Mesenchymal stem cell (in vitro differentiated cells and primary cell): ENCODE measurements at regions not wholly inside any gene's neighbourhood (a gene's known extent, or its start where the extent isn't known, plus 50 kb on each side); places are given as distances from the start of the nearest gene placed in this dataset.
"Not testable (repeated sequence)": the region's sequence is repeated elsewhere in the genome, so short reads cannot be mapped to it uniquely, and the experiment has no call there.

Experiments used
- DNase-seq: peaks from one replicate; pipeline ENCODE4 v3.0.0-alpha.2; 2013
- H2AFZ ChIP-seq: one replicate; pipeline ENCODE4 v1.6.1; 2013; ENCODE audit warnings: low read depth, mild to moderate bottlenecking, control low read depth, inconsistent platforms, low read length, moderate library complexity
- H2AK5ac ChIP-seq: 2 replicates; pipeline ENCODE4 v1.6.1; 2013; ENCODE audit warnings: low read length, moderate library complexity, mild to moderate bottlenecking, inconsistent platforms; ENCODE audit not compliant: severe bottlenecking
- H2BK120ac ChIP-seq: one replicate; pipeline ENCODE4 v1.6.1; 2013; ENCODE audit warnings: low read depth, mild to moderate bottlenecking, inconsistent platforms, low read length, moderate library complexity
- H2BK12ac ChIP-seq, 2 experiments: one replicate each; pipeline ENCODE4 v1.6.1; 2013; ENCODE audit warnings: inconsistent platforms in 2 of 2, low read length in 2 of 2, mild to moderate bottlenecking in 2 of 2, moderate library complexity in 2 of 2, control low read depth in 1 of 2
- H2BK15ac ChIP-seq: one replicate; pipeline ENCODE4 v1.6.1; 2013; ENCODE audit warnings: mild to moderate bottlenecking, low read depth, inconsistent platforms; ENCODE audit not compliant: poor library complexity, severe bottlenecking
- H2BK5ac ChIP-seq: 2 replicates; pipeline ENCODE4 v1.6.1; 2013; ENCODE audit warnings: low read depth, mild to moderate bottlenecking, low read length, control low read depth, inconsistent platforms; ENCODE audit not compliant: poor library complexity, severe bottlenecking
- H3K14ac ChIP-seq, 2 experiments: one replicate each; pipeline ENCODE4 v1.6.1; 2013; ENCODE audit warnings: inconsistent platforms in 2 of 2, low read length in 2 of 2, control low read depth in 1 of 2, mild to moderate bottlenecking in 1 of 2, moderate library complexity in 1 of 2
- H3K18ac ChIP-seq, 2 experiments: one replicate each; pipeline ENCODE4 v1.6.1; 2013; ENCODE audit warnings: inconsistent platforms in 2 of 2, low read length in 2 of 2, control low read depth in 1 of 2, low read depth in 1 of 2, mild to moderate bottlenecking in 1 of 2
- H3K23ac ChIP-seq, 2 experiments: one replicate each; pipeline ENCODE4 v1.6.1; 2013; ENCODE audit warnings: inconsistent platforms in 2 of 2, low read length in 2 of 2, mild to moderate bottlenecking in 2 of 2, moderate library complexity in 2 of 2, control low read depth in 1 of 2
- H3K27ac ChIP-seq: 2 replicates; pipeline ENCODE4 v1.5.1; 2013; ENCODE audit warnings: mild to moderate bottlenecking, moderate library complexity, low read length, control low read depth, inconsistent platforms; ENCODE audit not compliant: poor library complexity, severe bottlenecking
- H3K27me3 ChIP-seq, 2 experiments: 2 replicates each; pipeline versions ENCODE4 v1.6.1 to v1.7.0; 2013; ENCODE audit warnings: low read length in 2 of 2, mild to moderate bottlenecking in 2 of 2, moderate library complexity in 2 of 2, control low read depth in 1 of 2, inconsistent platforms in 1 of 2; ENCODE audit not compliant: control insufficient read depth in 1 of 2, insufficient read depth in 1 of 2
- H3K36me3 ChIP-seq, 2 experiments: 2 replicates each; pipeline versions ENCODE4 v1.6.1 to v1.7.0; 2013; ENCODE audit warnings: low read length in 2 of 2, control low read depth in 1 of 2, inconsistent platforms in 1 of 2, low read depth in 1 of 2, mild to moderate bottlenecking in 1 of 2; ENCODE audit not compliant: insufficient read depth in 2 of 2, control insufficient read depth in 1 of 2
- H3K4ac ChIP-seq, 2 experiments: one replicate each; pipeline ENCODE4 v1.6.1; 2013; ENCODE audit warnings: inconsistent platforms in 2 of 2, low read length in 2 of 2, mild to moderate bottlenecking in 2 of 2, moderate library complexity in 2 of 2, control low read depth in 1 of 2, low read depth in 1 of 2
- H3K4me1 ChIP-seq: 2 replicates; pipeline ENCODE4 v1.6.1; 2013; ENCODE audit warnings: low read depth, low read length, control low read depth; ENCODE audit not compliant: control insufficient read depth, insufficient read depth
- H3K4me2 ChIP-seq: 2 replicates; pipeline ENCODE4 v1.6.1; 2013; ENCODE audit warnings: low read length, mild to moderate bottlenecking, inconsistent platforms; ENCODE audit not compliant: poor library complexity, severe bottlenecking
- H3K4me3 ChIP-seq, 2 experiments: 2 replicates each; pipeline versions ENCODE4 v1.5.1 to v1.7.0; 2013; ENCODE audit warnings: low read length in 2 of 2, mild to moderate bottlenecking in 2 of 2, control low read depth in 1 of 2, low read depth in 1 of 2; ENCODE audit not compliant: insufficient read depth in 1 of 2
- H3K79me1 ChIP-seq: replicated peaks from 2 replicates; pipeline ENCODE4 v1.6.1; 2013; ENCODE audit warnings: mild to moderate bottlenecking, control low read depth, low read length, inconsistent platforms; ENCODE audit not compliant: poor library complexity, severe bottlenecking
- H3K9ac ChIP-seq: 2 replicates; pipeline ENCODE4 v1.7.0; 2013; ENCODE audit warnings: mild to moderate bottlenecking, low read length, moderate library complexity
- H3K9me3 ChIP-seq: 2 replicates; pipeline ENCODE4 v1.7.0; 2013; ENCODE audit warnings: mild to moderate bottlenecking, low read length; ENCODE audit not compliant: control insufficient read depth
- H4K8ac ChIP-seq: one replicate; pipeline ENCODE4 v1.6.1; 2013; ENCODE audit warnings: inconsistent platforms, mild to moderate bottlenecking, low read length, moderate library complexity
- H4K91ac ChIP-seq: one replicate; pipeline ENCODE4 v1.6.1; 2013; ENCODE audit warnings: mild to moderate bottlenecking, low read length, inconsistent platforms
- WGBS: methylation state at CpG from one replicate; pipeline ENCODE4 v1.1.7; 2013; ENCODE audit warnings: mixed read lengths; 5-methylcytosine and 5-hydroxymethylcytosine counted together

DNA sequence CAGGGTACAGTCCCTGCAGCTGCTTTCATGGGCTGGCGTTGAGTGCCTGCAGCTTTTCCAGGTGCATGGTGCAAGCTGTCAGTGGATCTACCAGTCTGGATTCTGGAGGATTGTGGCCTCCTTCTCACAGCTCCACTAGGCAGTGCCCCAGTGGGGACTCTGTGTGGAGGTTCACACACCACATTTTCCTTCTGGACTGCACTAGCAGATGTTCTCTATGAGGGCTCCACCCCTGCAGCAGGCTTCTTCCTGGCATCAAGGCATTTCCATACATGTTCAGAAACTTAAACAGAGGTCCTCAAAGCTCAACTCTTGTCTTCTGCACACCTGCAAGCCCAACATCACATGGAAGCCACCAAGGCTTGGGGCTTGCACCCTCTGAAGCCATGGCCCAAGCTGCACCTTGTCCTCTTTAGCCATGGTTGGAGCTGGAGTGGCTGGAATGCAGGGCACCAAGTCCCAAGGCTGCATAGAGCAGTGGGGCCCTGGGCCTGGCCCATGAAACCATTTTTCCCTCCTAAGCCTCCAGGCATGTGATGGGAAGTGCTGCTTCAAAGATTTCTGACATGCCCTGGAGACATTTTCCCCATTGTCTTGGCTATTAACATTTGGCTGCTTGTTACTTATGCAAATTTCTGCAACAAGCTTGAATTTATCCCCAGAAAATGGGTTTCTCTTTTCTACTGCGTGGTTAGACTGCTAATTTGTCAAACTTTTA, 250.2 kb upstream of the COPS8 start:
- no peak overlapping the region for H4K91ac ChIP-seq
- H3K9ac ChIP-seq = no peak overlapping the region
- H2AK5ac ChIP-seq = no peak overlapping the region
- no peaks in the 10 kb centered on the region for H3K4me1 ChIP-seq
- H4K8ac ChIP-seq = no peak overlapping the region
- H2BK120ac ChIP-seq = no peak overlapping the region
- H2BK15ac ChIP-seq = no peak overlapping the region
- no peak overlapping the region for H3K18ac ChIP-seq
- no peak for DNase-seq
- H3K27me3 ChIP-seq = peaks cover 8 to 17% of the 10 kb centered on the region in 2 experiments
- H3K9me3 ChIP-seq = no peaks in the 10 kb centered on the region
- H3K36me3 ChIP-seq = no peaks in the 10 kb centered on the region
- no peak overlapping the region for H2BK5ac ChIP-seq
- H3K4me3 ChIP-seq = no peak overlapping the region
- no peak overlapping the region for H2AFZ ChIP-seq
- no peak overlapping the region for H3K27ac ChIP-seq
- no peak overlapping the region for H3K23ac ChIP-seq
- no peak overlapping the region for H3K4ac ChIP-seq
- H2BK12ac ChIP-seq = no peak overlapping the region
- H3K79me1 ChIP-seq = no peaks in the 10 kb centered on the region
- WGBS = 76% methylated on average over 2 of the region's 2 CpGs
- H3K4me2 ChIP-seq = no peak overlapping the region
- H3K14ac ChIP-seq = no peak overlapping the region

DNA sequence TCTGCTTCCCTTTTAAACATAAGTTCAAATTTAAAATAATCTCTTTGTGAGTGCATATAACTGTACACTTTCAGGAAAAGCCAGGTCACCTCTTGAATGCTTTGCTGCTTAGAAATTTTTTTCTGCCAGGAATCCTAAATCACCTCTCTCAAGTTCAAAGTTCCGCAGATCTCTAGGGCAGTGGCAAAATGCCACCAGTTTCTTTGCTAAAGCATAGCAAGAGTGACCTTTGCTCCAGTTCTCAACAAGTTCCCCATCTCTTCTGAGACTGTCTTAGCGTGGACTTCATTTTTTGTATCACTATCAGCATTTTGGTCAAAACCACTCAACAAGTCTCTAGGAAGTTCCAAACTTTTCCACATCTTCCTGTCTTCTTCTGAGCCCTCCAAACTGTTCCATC, 249.7 kb upstream of the COPS8 start:
- not testable (repeated sequence) for H3K4me3 ChIP-seq, H3K27ac ChIP-seq, H2BK120ac ChIP-seq, H2BK15ac ChIP-seq, DNase-seq, H4K91ac ChIP-seq, H3K18ac ChIP-seq, H3K14ac ChIP-seq, H3K23ac ChIP-seq, H2BK12ac ChIP-seq, H2AFZ ChIP-seq, H3K36me3 ChIP-seq, H3K4me2 ChIP-seq, H2AK5ac ChIP-seq, H2BK5ac ChIP-seq, H3K79me1 ChIP-seq, H3K9ac ChIP-seq, H4K8ac ChIP-seq, H3K4ac ChIP-seq, H3K9me3 ChIP-seq, H3K4me1 ChIP-seq
- H3K27me3 ChIP-seq = peaks cover 8 to 17% of the 10 kb centered on the region in 2 experiments
- 83% methylated on average over 2 of the region's 2 CpGs for WGBS

DNA sequence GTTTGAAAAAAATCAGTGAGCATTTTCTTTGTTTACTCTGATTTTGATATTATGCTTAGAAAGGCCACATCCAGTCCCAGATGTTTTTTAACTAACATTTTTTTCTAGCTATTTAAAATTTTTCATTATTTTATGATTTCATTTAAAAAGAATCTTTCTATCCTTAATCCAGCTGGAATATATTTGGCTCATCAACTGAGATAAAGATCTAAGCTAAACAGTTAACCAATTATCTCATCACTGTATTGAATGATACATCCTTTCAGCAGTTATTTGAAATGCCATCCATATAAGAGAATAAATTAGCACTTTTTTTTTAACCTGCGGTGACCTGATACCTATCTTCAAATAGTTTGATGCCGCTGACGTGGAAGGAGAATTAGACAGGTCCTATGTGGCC, 245.5 kb upstream of the COPS8 start:
- Histone ChIP-seq H2BK15ac (no peak overlapping the region), H3K14ac (no peak overlapping the region), H2BK5ac (no peak overlapping the region), H3K4me1 (no peaks in the 10 kb centered on the region), H2AFZ (no peak overlapping the region), H2BK120ac (no peak overlapping the region), H3K4me3 (no peak overlapping the region), H2AK5ac (no peak overlapping the region), H3K4ac (no peak overlapping the region), H3K23ac (no peak overlapping the region), H3K9ac (no peak overlapping the region), H3K27me3 (peaks cover 0 to 19% of the 10 kb centered on the region in 2 experiments), H3K9me3 (no peaks in the 10 kb centered on the region), H4K91ac (no peak overlapping the region), H3K18ac (no peak overlapping the region), H3K79me1 (no peaks in the 10 kb centered on the region), H2BK12ac (no peak overlapping the region), H3K4me2 (no peak overlapping the region), H3K27ac (no peak overlapping the region), H4K8ac (no peak overlapping the region), H3K36me3 (no peaks in the 10 kb centered on the region)
- DNase-seq = no peak
- WGBS = 95% methylated on average over 3 of the region's 3 CpGs

GRCh38 chr2:236840857-236841256, 244.8 kb upstream of the COPS8 start:
- H3K4ac ChIP-seq = no peak overlapping the region
- no peak overlapping the region for H3K23ac ChIP-seq
- peak overlapping the region; percentile 38 for H2BK15ac ChIP-seq
- no peak overlapping the region for H2BK12ac ChIP-seq
- no peaks in the 10 kb centered on the region for H3K36me3 ChIP-seq
- H3K27me3 ChIP-seq = peaks cover 0 to 19% of the 10 kb centered on the region in 2 experiments
- H3K4me3 ChIP-seq = no peak overlapping the region
- no peaks in the 10 kb centered on the region for H3K9me3 ChIP-seq
- no peak overlapping the region for H4K91ac ChIP-seq
- H4K8ac ChIP-seq = no peak overlapping the region
- no peaks in the 10 kb centered on the region for H3K4me1 ChIP-seq
- no peaks in the 10 kb centered on the region for H3K79me1 ChIP-seq
- H3K4me2 ChIP-seq = no peak overlapping the region
- H3K18ac ChIP-seq = no peak overlapping the region
- H3K27ac ChIP-seq = no peak overlapping the region
- 95% methylated on average over 7 of the region's 7 CpGs for WGBS
- H3K14ac ChIP-seq = no peak overlapping the region
- H2BK120ac ChIP-seq = no peak overlapping the region
- H2BK5ac ChIP-seq = no peak overlapping the region
- H2AFZ ChIP-seq = no peak overlapping the region
- no peak overlapping the region for H3K9ac ChIP-seq
- no peak overlapping the region for H2AK5ac ChIP-seq
- no peak for DNase-seq
